GM20431 (cell line): ENCODE measurements at regions not wholly inside any gene's neighbourhood (a gene's known extent, or its start where the extent isn't known, plus 50 kb on each side); places are given as distances from the start of the nearest gene placed in this dataset.

Source experiments
- in situ Hi-C: fragments of 300-500 bp; cut with MseI, MboI; formaldehyde crosslinking; loops from one replicate; pipeline ENCODE4 v1.15.0; 2020; ENCODE audit warnings: low sequenced_read_pairs; ENCODE audit not compliant: unreplicated experiment

DNA sequence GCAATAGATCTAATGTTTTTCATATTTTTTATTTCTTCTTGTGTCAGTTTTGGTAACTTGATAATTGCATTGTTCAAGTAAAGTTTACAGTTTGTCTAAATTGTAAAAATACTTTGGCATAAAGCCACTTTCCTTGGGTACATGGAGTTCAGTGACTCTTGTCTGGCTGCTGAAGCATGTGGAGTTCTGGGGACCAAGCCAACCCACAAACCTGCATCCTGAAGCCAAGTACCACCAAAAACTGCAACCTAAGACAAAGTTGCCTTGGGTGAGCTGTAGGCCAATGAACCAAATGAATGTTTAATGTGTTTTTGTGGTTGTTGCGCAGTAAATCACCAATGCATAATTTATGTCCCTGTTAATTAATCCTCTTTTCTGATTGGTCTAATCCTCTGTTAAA, 872.6 kb downstream of the BCL11A start:
- in situ Hi-C loops, result no loop called here

DNA sequence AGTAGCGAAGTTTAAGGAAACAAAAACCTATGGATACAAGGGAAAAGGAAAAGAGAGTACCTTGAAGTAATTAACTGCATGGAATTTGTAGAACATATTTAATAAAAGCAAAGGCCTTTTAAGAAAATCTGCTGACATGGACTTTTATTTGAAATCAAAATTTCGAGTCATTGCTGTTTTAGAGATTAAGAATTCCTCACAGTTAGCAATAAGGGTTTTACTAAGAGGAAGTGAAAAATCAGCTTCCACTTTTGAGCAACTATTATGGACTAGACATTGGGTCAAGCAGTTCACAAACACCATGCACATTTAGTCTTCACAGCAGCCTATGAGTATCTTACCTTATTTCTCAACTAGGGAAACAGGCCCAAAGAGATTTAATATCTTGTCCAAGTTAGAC, 876.3 kb downstream of the BCL11A start:
- in situ Hi-C loops, result no loop called here

DNA sequence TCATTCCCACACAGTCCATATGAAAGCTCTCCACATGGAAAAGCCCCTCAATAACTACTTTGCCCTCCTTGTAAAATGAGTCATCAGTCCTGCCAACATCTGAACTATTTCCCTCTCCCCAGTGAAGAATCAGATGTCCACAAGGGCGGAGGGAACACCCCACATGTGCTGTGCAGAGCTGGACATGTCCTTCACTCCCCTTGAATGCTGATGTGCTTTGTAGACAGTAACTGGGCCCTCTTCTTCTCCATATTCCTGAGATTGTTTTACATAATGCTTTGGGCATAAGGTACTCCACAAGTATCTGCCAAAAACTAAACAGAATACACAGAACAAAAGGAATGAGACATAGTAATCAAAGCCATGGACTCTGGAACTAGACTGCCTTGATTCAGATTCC, 879.4 kb downstream of the BCL11A start:
- in situ Hi-C loops, result no loop called here

DNA sequence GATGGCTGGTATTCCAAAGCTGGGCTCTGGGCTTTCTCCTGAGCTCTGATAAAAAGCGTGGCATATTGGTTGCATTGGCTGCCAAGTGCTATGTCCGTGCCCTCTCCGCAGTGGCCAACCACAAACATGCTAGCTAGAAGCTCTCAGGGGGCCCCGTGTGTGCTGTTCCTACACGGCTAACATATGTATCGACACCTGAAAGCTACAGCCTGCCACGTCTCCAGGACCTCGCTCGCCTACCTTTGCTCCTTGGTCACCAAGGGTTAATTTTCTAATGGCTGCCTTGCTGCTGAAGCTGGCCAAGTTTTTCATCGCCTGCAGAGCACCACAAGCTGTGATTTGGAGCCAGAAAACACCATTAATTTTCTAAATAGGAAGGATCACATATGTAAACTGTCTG, 888.4 kb downstream of the BCL11A start:
- in situ Hi-C loops, result no loop called here

DNA sequence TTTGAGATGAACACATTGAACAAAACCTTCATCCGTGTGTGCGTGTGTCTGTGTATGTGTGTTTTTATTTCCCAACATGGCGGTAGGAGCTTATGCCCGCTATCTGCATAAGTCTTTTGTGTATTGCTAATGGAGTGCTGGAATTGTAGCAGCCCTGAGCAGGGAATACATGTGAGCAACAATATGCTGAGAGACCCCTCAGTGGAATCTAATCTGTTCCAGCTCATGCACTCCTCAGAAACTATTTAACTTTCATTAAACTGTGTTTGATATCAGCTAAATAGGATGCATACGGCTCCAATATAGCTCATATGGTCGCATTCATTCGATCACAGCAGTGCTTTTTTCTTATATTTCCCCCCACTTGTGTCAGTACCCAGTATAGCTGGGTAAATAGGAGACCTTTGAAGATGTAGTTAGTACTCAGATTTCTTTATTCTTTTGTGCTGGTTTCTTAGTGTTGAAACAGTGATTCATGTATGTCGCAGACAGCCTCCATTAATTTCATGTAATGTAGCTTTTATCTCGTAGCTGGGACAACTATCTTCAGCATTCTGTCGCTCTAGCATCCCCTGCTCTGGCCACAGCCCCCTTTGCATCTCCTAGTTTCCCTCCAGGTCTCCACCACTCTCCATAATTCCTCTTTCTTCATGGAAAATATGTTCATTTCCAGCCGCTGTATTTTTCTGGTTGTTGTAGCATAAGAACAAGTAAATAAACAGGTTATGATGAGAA, 891.2 kb downstream of the BCL11A start:
- in situ Hi-C loops, result no loop called here

DNA sequence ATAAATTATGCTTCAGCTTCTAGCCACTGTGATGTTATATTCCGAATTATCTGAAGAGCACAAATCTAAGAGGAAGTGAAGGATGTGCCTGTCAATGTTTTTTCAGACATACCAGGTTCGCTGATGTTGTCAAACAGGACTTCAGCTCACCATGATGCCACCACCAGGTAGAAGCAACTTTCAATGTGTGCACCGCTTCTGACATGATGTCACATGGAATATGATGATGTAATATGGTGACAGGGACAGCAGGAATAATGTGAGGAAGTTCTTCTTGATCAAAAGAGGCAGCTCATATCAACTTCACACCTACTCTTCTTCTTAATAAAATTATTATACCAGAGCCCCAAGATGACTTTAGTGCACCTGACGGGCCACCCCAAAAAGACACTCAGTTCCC, 893.2 kb downstream of the BCL11A start:
- in situ Hi-C loops, result no loop called here

DNA sequence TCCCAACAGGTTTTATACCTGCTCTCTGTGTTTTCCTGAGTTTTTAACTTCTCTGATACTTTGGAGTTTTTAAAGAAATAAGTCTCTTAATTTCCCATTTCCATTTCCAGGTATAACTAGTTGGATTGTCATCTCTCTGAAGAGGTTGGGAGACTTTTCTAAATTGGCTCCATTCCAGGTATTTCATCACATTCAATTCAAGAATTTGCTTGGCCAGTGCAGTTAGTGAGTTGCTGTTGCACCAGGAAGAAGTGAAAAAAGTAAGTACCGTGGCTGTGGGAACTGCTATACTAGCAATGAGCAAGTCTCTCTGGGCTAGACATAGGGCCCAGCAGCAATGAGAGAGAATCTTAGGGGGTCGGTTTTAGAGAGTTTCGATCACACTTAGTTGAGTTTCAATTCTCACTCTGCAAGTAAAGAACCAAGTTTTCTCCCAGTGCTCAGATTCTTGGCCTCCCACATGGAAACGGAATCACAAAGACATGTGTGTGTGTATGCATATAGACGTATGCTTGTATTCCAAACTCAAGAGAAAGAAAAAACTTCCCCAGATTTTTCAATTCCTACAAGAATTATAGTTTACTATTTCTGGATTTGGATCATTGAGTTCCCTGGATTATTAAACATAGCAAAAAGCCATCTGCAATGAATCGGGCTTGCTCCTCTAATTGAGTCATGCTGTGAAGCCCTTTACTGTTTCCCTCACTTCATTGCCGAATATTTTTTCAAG, 894.4 kb downstream of the BCL11A start:
- in situ Hi-C loops, result no loop called here

DNA sequence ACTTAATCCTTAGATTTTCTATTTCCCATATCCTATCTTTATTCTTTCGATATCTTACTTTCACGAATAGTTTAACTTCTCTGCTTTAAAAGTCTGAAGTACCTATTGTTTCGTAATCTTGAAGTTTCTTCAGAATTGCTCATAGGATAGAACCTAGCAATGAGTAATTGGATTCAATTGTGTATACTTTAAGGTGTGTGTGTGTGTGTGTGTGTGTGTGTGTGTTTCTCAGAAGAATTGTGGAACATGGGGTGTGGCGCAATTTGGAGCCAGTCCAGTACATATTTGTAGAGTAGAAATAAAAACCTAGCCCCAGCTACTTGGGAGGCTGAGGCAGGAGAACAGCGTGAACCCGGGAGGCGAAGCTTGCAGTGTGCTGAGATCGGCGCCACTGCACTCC, 897.6 kb downstream of the BCL11A start:
- in situ Hi-C loops, result no loop called here

DNA sequence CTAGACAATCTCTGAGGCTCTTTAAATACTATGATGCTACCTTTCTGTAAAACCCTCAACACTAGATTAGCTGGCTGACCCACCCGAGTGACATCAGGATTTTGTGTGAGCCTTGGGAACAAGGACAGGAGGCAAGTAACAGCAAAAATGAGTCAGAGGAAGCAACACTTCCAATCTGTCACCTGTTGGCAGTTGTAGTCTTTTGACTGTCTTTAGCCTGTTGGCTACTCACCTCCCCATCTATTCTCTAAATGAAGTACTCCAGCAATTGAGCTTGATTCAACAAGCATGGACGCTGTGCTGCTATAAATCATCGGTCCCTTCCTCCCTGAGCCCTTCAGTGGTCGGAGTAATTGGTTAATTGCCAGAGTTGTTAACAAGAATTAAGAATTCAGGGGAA, 898.7 kb downstream of the BCL11A start:
- in situ Hi-C loops, result no loop called here

DNA sequence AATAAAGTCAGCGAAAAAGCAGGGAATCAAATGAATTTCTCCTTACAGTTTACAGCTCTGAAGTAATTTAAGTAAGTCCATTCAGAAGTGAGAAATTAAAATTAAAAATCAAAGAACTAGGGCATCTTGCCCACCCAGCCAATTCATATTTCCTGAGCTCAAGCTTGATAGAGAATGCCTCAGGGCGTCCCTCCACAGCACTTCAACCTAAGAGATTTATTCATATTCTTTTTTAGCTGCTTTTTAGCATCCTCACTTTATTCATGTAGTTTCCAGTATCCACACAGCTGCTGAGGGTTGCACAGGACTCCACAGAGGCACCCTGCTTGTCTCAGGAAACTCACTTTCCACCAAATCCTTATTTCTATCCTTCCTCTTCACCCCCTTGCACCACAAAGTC, 900.3 kb downstream of the BCL11A start:
- in situ Hi-C loops, result no loop called here

DNA sequence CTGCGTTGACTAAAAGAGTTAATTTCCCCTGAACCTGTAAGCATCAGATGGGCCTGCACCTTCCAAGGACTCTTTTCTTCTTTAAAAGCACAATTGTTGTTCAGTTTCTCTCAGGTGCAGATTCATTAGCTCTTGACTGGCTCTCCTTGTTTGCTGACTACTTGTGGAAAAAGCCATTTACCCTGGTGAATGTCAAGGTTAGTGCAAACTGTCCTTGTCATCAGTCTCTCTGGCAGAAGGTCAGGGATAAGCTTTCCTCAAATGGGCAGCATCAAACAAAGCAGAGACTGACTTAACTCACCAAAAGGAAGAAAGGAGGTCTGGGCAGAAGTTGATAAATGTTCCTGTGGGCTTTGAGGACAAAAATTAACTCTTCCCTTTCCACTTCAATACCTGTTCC, 922.7 kb downstream of the BCL11A start:
- in situ Hi-C loops, result no loop called here

DNA sequence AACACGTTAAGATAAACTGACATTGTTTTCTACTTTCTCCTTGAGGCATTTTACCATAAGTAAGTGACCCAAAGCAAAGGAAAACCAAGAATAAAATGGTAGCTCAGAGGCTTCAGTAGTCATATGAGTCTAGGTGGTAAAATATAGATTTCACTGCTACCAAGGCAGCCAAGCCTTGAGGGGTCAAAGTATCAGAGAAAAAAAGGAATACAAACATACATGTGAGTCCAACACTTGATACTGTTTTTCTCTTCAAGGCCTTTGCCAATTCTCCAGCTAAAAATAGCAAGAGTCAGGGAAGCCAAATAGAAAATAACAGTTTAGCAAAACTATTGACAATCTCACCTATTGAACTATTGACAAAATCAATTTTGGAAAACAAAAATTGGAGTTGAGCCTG, 925.9 kb downstream of the BCL11A start:
- in situ Hi-C loops, result no loop called here

DNA sequence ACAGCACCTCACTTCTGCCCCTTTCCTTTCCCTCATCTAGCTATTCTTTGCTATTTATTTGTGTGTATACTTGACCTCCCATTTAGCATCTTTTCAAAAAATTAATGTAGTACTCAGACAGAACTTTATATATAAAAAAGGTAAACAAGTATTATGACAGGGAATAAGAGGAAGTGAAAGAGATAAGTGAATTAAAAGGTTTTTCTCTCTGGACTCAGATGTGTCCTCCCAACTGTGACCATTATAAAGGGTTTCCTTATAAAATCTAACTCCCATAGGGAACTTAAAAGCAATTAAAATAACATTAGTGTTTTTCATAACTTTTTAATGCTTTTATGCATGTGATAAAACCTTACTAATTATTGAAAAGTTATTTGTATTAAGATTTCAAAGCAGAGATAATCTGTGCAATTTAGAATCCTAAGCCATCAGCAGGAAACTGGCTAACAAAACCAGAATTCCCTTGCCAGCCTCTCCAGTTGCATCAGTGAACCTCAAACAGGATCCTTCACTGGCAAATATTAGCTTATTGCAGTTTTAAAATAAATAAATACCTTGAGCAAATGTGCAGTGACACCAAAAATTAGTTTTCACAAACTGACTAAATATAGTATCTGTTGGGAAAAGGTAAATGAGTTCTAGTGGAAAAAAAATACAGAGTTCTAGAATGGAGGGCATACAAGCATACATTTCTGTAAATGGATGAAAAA, 930.7 kb downstream of the BCL11A start:
- in situ Hi-C loops, result no loop called here

DNA sequence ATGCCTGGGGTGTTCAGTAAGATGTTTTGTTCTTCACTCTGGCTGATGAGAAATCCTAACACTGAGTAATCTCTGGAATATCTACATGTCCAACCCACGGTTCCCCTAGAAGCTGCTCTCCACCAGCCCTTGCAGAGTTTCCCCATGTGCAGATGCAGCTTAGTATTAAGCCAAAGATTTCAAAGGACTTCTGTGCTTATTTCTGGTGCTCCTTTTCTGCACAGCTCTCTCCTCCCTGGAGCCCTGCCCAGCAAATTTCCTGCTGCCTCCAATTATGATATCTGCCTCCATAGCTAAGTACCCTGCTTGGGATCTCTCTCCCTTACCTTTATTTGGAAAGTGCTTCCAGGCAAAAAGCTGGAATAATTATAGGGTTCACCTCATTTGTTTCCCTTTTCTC, 949.3 kb downstream of the BCL11A start:
- in situ Hi-C loops, result no loop called here

DNA sequence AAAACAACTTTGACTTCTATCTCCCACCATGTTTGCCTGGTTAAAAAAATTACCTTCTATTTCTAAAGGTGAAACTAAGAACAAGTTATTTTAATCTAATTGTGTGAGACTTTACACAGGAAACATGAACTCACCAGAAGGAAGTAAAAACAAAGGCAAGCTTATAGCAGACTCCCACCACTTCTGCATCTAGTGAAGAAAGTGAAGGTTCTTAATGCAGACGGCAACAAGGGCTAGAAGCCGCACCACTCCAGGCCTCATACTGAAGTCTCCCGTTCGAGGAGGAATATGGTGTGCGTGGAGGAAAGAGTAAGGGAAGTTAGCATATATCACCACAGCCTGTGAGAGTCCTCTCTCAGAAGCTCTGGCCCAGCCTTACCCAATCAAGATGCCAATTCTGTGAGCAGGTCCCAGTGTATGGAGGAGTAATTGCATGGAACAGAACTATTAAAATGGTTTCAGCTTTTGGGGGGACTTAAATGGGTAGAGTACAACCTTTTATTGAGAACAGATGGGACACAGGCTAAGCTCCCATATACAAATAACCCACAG, 958.7 kb downstream of the BCL11A start:
- in situ Hi-C loops, result no loop called here

DNA sequence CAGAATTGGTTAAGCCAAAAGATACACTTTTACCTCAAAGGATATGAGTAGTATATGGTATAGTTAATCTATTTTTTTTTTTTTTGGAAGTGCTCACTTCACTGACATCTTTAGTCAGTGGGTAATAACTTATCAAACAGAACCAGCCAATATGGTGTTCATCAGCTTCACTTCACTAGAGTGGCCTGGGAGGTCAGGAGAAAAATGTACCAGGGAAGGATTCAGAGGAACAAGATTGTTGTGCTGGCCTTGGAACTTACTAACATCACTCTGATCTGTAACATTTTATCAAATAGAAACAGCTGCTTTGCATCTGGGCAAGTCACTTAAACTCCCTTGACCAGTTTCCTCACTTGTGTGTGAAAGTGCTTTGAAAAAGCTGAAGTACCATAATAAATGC, 962.7 kb downstream of the BCL11A start:
- in situ Hi-C loops, result no loop called here

DNA sequence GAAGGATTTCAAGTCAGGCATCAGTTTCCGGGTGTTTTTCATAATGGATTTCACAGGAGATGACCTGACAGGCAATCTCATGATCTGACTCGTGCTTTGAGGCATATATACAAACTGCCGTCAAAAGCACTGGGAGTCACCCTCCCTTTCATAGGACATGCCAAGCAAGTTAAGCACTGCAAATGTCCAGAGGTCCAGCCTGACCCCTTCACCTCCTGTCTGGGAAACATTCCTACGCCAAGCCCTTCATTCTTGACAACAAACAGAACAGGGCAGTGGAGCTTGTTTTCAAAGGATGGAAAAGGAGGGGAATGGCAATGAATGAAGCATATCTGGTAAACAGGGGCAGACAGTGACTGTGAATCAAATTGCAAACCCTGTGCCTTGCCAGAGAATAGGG, 963.6 kb downstream of the BCL11A start:
- in situ Hi-C loops, result no loop called here

DNA sequence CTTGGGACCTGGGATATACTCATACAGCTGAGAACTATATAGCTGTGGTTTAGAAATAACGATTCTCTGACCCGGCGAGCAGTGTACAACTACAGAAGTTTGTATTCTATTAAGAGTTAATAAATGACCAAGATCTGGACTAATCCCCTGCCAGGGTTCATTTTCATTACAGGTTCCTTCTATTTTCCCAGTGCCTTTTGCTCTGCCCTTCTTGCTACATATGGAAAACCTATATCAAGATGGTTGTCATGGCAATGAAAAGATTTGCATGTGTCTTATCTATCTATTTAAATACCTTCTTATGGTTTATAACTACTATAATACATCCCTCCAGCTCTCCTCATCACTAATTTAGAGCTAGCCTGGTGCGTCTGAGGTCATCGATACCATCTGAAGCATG, 965.2 kb downstream of the BCL11A start:
- in situ Hi-C loops, result no loop called here

DNA sequence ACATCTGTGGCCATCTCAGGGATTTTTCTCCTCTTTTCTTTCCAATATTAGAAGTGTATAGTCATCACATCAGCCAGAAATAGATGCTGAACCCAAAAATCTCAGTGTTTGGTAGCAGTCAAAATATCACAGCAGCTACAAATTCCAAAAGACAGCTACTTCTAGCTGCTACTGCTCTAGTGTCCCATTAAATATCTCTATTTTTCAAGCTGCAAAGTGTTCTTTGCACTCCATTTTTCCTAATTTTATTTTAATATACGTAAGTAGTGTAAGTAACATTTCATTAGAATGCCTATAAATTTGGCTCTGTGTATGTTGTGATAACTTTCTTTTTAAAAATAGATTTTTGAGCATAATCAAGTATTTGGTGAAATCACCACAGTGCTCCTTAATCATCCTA, 967.3 kb downstream of the BCL11A start:
- in situ Hi-C loops, result no loop called here

DNA sequence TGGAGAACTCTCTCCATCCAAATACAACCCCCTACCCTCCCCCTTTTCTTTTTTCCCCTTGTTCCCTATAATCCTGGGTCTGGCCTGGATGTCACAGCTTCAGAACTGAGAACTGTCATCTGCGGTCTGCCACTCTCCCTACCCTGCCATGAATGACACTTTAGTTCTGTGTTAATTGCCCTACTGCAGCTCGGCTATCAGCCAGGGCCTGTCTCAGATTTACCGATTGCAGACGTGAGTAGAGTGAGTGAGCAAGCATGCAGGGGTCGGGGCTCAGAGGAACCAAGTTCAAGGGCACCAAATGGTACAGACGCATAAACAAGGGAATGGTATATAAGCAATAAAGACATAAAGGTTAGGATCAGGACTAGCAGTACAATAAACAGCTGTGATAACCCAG, 967.8 kb downstream of the BCL11A start:
- in situ Hi-C loops, result no loop called here

DNA sequence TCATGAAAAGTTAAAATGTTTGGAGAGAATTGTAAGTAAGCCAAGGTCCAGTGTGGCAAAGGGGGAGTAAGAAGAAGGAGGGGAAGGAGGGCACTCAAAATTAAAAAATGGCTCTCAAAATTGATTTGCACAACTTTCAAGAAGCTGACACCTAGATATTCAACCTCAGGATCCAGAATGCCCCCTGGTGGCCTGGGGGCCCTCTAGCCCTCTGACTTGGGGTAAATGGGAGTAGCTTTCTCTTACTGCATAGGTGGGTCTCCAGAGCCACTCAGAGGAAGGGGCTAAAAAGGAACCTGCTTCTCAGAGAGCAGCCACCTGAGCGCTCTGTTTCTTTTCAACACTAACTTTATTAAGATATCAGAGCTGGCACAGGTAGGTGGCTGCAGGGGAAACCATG, 968.5 kb downstream of the BCL11A start:
- in situ Hi-C loops, result no loop called here
